Small intestine (tissue), 7 donors: ENCODE measurements at regions not wholly inside any gene's neighbourhood (a gene's known extent, or its start where the extent isn't known, plus 50 kb on each side); places are given as distances from the start of the nearest gene placed in this dataset.
"Not testable (repeated sequence)": the region's sequence is repeated elsewhere in the genome, so short reads cannot be mapped to it uniquely, and the experiment has no call there.

Experiments
- DNase-seq, 2 donors: peaks; one replicate each; pipeline versions ENCODE4 v3.0.0 to v3.0.0-alpha.2; 2013
- FAIRE-seq: peaks from 2 replicates; lab custom pipeline; 2012; peaks lifted over from hg19 to GRCh38; lab: Jason Lieb, UNC
- H3K27ac ChIP-seq, 3 donors: one replicate each; pipeline ENCODE4 v1.5.1; 2013; ENCODE audit warnings: low read length in 2 of 3, mild to moderate bottlenecking in 2 of 3, control low read depth in 1 of 3, inconsistent platforms in 1 of 3, low read depth in 1 of 3, moderate library complexity in 1 of 3
- H3K27me3 ChIP-seq, 3 donors: one replicate each; pipeline ENCODE4 v1.6.1; 2013; ENCODE audit warnings: low read length in 3 of 3, inconsistent platforms in 1 of 3; ENCODE audit not compliant: control insufficient read depth in 3 of 3, insufficient read depth in 3 of 3
- H3K36me3 ChIP-seq, 3 donors: one replicate each; pipeline ENCODE4 v1.6.1; 2013; ENCODE audit warnings: low read length in 3 of 3, inconsistent platforms in 1 of 3, low read depth in 1 of 3, mild to moderate bottlenecking in 1 of 3, moderate library complexity in 1 of 3; ENCODE audit not compliant: control insufficient read depth in 3 of 3, insufficient read depth in 2 of 3
- H3K4me1 ChIP-seq, 3 donors: one replicate each; pipeline ENCODE4 v1.6.1; 2013; ENCODE audit warnings: low read length in 2 of 3, inconsistent platforms in 1 of 3, low read depth in 1 of 3, mild to moderate bottlenecking in 1 of 3, moderate library complexity in 1 of 3; ENCODE audit not compliant: control insufficient read depth in 3 of 3, insufficient read depth in 2 of 3
- H3K4me3 ChIP-seq, 3 donors: one replicate each; pipeline ENCODE4 v1.5.1; 2013; ENCODE audit warnings: low read length in 3 of 3, control low read depth in 1 of 3, inconsistent platforms in 1 of 3, low read depth in 1 of 3, mild to moderate bottlenecking in 1 of 3, moderate library complexity in 1 of 3
- H3K9me3 ChIP-seq, 2 donors: one replicate each; pipeline ENCODE4 v1.6.1; 2013; ENCODE audit warnings: low read depth in 1 of 2, low read length in 1 of 2; ENCODE audit not compliant: control insufficient read depth in 2 of 2, insufficient read depth in 1 of 2
- WGBS, 3 donors: extraction: QIAGEN DNeasy Blood & Tissue Kit; methylation state at CpG; one replicate each; pipeline ENCODE4 v1.1.7; 2013; 5-methylcytosine and 5-hydroxymethylcytosine counted together
- donor health status: healthy with polysubstance abuse.
- donor health status: control.
- donor health status: control.
- donor health status: Bipolar disorder and iron deficiency.
- donor health status: healthy.

DNA sequence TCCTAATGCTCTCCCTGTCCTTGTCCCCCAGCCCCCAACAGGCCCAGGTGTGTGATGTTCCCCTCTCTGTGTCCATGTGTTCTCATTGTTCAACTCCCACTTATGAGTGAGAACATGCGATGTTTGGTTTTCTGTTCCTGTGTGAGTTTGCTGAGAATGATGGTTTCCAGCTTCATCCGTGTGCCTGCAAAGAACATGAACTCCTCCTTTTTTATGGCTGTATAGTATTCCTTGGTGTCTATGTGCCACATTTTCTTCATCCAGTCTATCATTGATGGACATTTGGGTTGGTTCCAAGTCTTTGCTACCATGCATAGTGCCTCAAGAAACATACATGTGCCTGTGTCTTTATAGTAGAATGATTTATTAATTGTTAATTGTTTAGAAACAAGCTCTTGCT, 249.1 kb downstream of the ASMT start:
- H3K4me1 ChIP-seq, H3K9me3 ChIP-seq, H3K27ac ChIP-seq, H3K4me3 ChIP-seq, DNase-seq, H3K36me3 ChIP-seq, H3K27me3 ChIP-seq, FAIRE-seq: not testable (repeated sequence)
- 96 to 100% (median 99%) methylated on average over 2 of the region's 2 CpGs for WGBS, 3 donors

- no peak overlapping the region for H3K4me3 ChIP-seq
- no peaks in the 10 kb centered on the region for H3K9me3 ChIP-seq
- no peaks in the 10 kb centered on the region for H3K4me1 ChIP-seq
- no peaks in the 10 kb centered on the region for H3K27me3 ChIP-seq
- DNase-seq, result no peak
- no peaks in the 10 kb centered on the region for H3K36me3 ChIP-seq
- 45 to 76% (median 51%) methylated on average over 4 of the region's 4 CpGs for WGBS, 3 donors
- no peak overlapping the region for H3K27ac ChIP-seq
- no peak for FAIRE-seq
These were observed 255.6 kb downstream of the ASMT start for GRCh38 chrX:1870421-1870820.

GRCh38 chrX:1871887-1872286, 257.0 kb downstream of the ASMT start:
- Histone ChIP-seq H3K27me3 (no peaks in the 10 kb centered on the region), H3K27ac (no peak overlapping the region), H3K9me3 (no peaks in the 10 kb centered on the region), H3K4me1 (no peaks in the 10 kb centered on the region), H3K4me3 (no peak overlapping the region), H3K36me3 (no peaks in the 10 kb centered on the region)
- 95 to 97% (median 96%) methylated on average over 5 of the region's 5 CpGs for WGBS, 3 donors
- FAIRE-seq (no peak), DNase-seq (no peak)

- no peak overlapping the region for H3K27ac ChIP-seq
- no peaks in the 10 kb centered on the region for H3K36me3 ChIP-seq
- FAIRE-seq (no peak), DNase-seq (no peak)
- H3K4me1 ChIP-seq, result no peaks in the 10 kb centered on the region
- no peak overlapping the region for H3K4me3 ChIP-seq
- H3K27me3 ChIP-seq, result no peaks in the 10 kb centered on the region
- no peaks in the 10 kb centered on the region for H3K9me3 ChIP-seq
- 56 to 69% (median 68%) methylated on average over 1 of the region's 1 CpG for WGBS, 3 donors
These were observed 258.8 kb downstream of the ASMT start for GRCh38 chrX:1873671-1874070.

GRCh38 chrX:1874416-1874815, 259.6 kb downstream of the ASMT start:
- Histone ChIP-seq H3K4me3 (no peak overlapping the region), H3K36me3 (no peaks in the 10 kb centered on the region), H3K4me1 (no peaks in the 10 kb centered on the region), H3K9me3 (no peaks in the 10 kb centered on the region), H3K27me3 (no peaks in the 10 kb centered on the region), H3K27ac (no peak overlapping the region)
- 59 to 73% (median 66%) methylated on average over 6 of the region's 6 CpGs for WGBS, 3 donors
- no peak for FAIRE-seq
- no peak for DNase-seq

DNA sequence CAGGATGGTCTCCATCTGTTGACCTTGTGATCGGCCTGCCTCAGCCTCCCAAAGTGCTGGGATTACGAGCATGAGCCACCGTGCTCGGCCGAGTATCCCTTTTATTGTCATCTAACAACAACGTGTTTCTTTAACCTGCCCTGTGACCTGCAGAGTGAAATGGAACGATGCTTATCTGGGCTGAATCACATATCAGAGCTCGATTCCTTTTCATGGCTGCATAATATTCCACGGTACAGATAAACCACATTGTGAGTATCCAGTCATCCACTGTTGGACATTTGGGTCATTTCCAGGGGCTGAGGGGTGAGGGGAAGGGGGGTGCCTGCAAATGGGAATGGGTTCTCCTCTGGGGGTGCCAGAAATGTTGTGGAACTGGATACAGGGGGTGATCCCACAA, 260.0 kb downstream of the ASMT start:
- Histone ChIP-seq H3K27me3 (no peaks in the 10 kb centered on the region), H3K4me3 (no peak overlapping the region), H3K36me3 (no peaks in the 10 kb centered on the region), H3K9me3 (no peaks in the 10 kb centered on the region), H3K27ac (no peak overlapping the region), H3K4me1 (no peaks in the 10 kb centered on the region)
- FAIRE-seq, result no peak
- no peak for DNase-seq
- 87 to 93% (median 90%) methylated on average over 9 of the region's 9 CpGs for WGBS, 3 donors

GRCh38 chrX:1876041-1876440, 261.2 kb downstream of the ASMT start:
- WGBS, 3 donors, result 92 to 96% (median 95%) methylated on average over 7 of the region's 7 CpGs
- DNase-seq (no peak), FAIRE-seq (no peak)
- H3K4me3 ChIP-seq, result no peak overlapping the region
- H3K4me1 ChIP-seq, result no peaks in the 10 kb centered on the region
- H3K36me3 ChIP-seq, result no peaks in the 10 kb centered on the region
- H3K9me3 ChIP-seq, result no peaks in the 10 kb centered on the region
- H3K27ac ChIP-seq, result no peak overlapping the region
- H3K27me3 ChIP-seq, result no peaks in the 10 kb centered on the region

DNA sequence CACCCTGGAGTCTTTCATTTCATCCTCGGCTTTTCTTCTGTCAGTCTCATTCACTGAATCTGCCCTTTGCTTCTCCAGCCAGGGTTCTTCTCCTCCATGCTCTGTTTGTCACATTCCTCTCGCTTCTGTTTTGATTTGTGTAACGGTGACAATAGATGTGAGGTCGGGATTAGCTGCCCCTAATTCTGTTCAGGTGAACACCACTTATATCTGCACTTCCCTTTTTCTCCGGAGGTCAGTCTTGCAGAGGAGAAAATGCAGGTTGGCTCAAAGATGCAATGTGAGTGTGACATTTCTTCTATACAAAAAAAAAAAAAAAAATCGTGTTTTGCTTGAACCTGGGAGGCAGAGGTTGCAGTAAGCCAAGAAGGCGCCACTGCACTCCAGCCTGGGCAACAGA, 262.9 kb downstream of the ASMT start:
- no peak for FAIRE-seq
- Histone ChIP-seq H3K27me3 (no peaks in the 10 kb centered on the region), H3K4me3 (no peak overlapping the region), H3K27ac (no peak overlapping the region), H3K36me3 (no peaks in the 10 kb centered on the region), H3K9me3 (no peaks in the 10 kb centered on the region), H3K4me1 (no peaks in the 10 kb centered on the region)
- no peak for DNase-seq
- 57 to 66% (median 57%) methylated on average over 7 of the region's 7 CpGs for WGBS, 3 donors
